ENCODE measurements at regions not wholly inside any gene's neighbourhood (a gene's known extent, or its start where the extent isn't known, plus 50 kb on each side); places are given as distances from the start of the nearest gene placed in this dataset.
"Not testable (repeated sequence)": the region's sequence is repeated elsewhere in the genome, so short reads cannot be mapped to it uniquely, and the experiment has no call there.

GRCh38 chr1:64414855-64415546 is 54.9 kb upstream of the CACHD1 start:
- TF ChIP-seq TCF7L2 (IDR thresholded peaks at IDR 0.05; ENCODE audit: low read depth, low read length); CBX2 (IDR thresholded peaks at IDR 0.05; ENCODE audit: insufficient read depth, low read length, poor library complexity, severe bottlenecking); JUN (IDR thresholded peaks at IDR 0.05; ENCODE audit: borderline replicate concordance, low read depth, low read length); JUN (CRISPR knock-in tag; IDR thresholded peaks at IDR 0.05; ENCODE audit: borderline replicate concordance); SRF (CRISPR knock-in tag; IDR thresholded peaks at IDR 0.05); BMI1 (IDR thresholded peaks at IDR 0.05; ENCODE audit: low read length); ZNF121 (CRISPR knock-in tag; conservative IDR thresholded peaks at IDR 0.05); ETV6 (IDR thresholded peaks at IDR 0.05; ENCODE audit: borderline replicate concordance in 1 of 2, low read depth in 2 of 2, low read length in 1 of 2); ETV6 (CRISPR knock-in tag; IDR thresholded peaks at IDR 0.05; ENCODE audit: borderline replicate concordance); CEBPG (CRISPR knock-in tag; IDR thresholded peaks at IDR 0.05); CEBPG (tag; conservative IDR thresholded peaks at IDR 0.05 in 1 of 2, IDR thresholded peaks at IDR 0.05 in 1 of 2); KLF16 (IDR thresholded peaks at IDR 0.05); ZNF75A (CRISPR knock-in tag; IDR thresholded peaks at IDR 0.05); MAZ (CRISPR knock-in tag; conservative IDR thresholded peaks at IDR 0.05 in 1 of 2, IDR thresholded peaks at IDR 0.05 in 1 of 2); POLR2AphosphoS5 (IDR thresholded peaks at IDR 0.05; ENCODE audit: control insufficient read depth, insufficient read depth, low read depth, low read length); PTBP1 (IDR thresholded peaks at IDR 0.05; ENCODE audit: low read depth, low read length): not testable (repeated sequence)
- TF ChIP-seq, protein P1, sequence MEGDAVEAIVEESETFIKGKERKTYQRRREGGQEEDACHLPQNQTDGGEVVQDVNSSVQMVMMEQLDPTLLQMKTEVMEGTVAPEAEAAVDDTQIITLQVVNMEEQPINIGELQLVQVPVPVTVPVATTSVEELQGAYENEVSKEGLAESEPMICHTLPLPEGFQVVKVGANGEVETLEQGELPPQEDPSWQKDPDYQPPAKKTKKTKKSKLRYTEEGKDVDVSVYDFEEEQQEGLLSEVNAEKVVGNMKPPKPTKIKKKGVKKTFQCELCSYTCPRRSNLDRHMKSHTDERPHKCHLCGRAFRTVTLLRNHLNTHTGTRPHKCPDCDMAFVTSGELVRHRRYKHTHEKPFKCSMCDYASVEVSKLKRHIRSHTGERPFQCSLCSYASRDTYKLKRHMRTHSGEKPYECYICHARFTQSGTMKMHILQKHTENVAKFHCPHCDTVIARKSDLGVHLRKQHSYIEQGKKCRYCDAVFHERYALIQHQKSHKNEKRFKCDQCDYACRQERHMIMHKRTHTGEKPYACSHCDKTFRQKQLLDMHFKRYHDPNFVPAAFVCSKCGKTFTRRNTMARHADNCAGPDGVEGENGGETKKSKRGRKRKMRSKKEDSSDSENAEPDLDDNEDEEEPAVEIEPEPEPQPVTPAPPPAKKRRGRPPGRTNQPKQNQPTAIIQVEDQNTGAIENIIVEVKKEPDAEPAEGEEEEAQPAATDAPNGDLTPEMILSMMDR (IDR thresholded peaks at IDR 0.05 in 2 of 3, conservative IDR thresholded peaks at IDR 0.05 in 1 of 3; ENCODE audit: insufficient read depth in 2 of 3, low read depth in 1 of 3, low read length in 3 of 3): not testable (repeated sequence)

All from K562 (cell line).